HepG2 (cell line): ENCODE measurements at regions not wholly inside any gene's neighbourhood (a gene's known extent, or its start where the extent isn't known, plus 50 kb on each side); places are given as distances from the start of the nearest gene placed in this dataset.

Experiments
- NFRKB ChIP-seq: fragments of 450-650 bp; IDR thresholded peaks from 2 replicates; pipeline ENCODE4 v1.6.1; 2017
- NR2F6 ChIP-seq, 2 experiments: IDR thresholded peaks; 2 replicates each; pipeline ENCODE4 v1.6.1; 2016; ENCODE audit warnings: antibody characterized with exemption in 1 of 2, mild to moderate bottlenecking in 1 of 2
- ZNF292 ChIP-seq: sonication (generic); formaldehyde crosslinking; IDR thresholded peaks from 2 replicates; pipeline ENCODE4 v1.8.1; 2022; ENCODE audit warnings: mild to moderate bottlenecking, low read depth, missing genetic modification reagents, borderline replicate concordance
- ZNF407 ChIP-seq: sonication (generic); formaldehyde crosslinking; IDR thresholded peaks from one replicate; pipeline ENCODE4 v1.5.1; 2020; ENCODE audit warnings: mild to moderate bottlenecking, missing genetic modification reagents; ENCODE audit errors: not compliant biosample characterization
- ZNF770 ChIP-seq: sonication (generic); formaldehyde crosslinking; IDR thresholded peaks from 2 replicates; pipeline ENCODE4 v1.5.0; 2020; ENCODE audit warnings: mild to moderate bottlenecking, missing genetic modification reagents

- TF ChIP-seq ZNF770 (CRISPR knock-in tag) (no peak), NFRKB (no peak), ZNF292 (CRISPR knock-in tag) (no peak), NR2F6 (IDR thresholded peaks at IDR 0.05) (no peak), NR2F6 (CRISPR knock-in tag; IDR thresholded peaks at IDR 0.05) (no peak), ZNF407 (CRISPR knock-in tag) (no peak)
- TF ChIP-seq, all 625 proteins: peak for 0
Measured at GRCh38 chr12:87783467-87783866, 245.7 kb downstream of the C12orf50 start (continued).
